ENCODE measurements at regions not wholly inside any gene's neighbourhood (a gene's known extent, or its start where the extent isn't known, plus 50 kb on each side); places are given as distances from the start of the nearest gene placed in this dataset.

GRCh38 chr13:74406420-74406819 lies 272.2 kb upstream of the KLF12 start:
- peaks cover 39% of the 10 kb centered on the region for H3K36me3 Mint-ChIP-seq (ENCODE audit: low read depth)
- H3K4me3 Mint-ChIP-seq = no peak overlapping the region
- H3K27me3 Mint-ChIP-seq = no peaks in the 10 kb centered on the region
- H3K9me3 Mint-ChIP-seq = no peaks in the 10 kb centered on the region
- DNase-seq = no peak
- POLR2A ChIA-PET = no interaction called here
- Histone ChIP-seq H3K27ac (ENCODE audit: low read depth in 1 of 2, low read length in 2 of 2) (no peak overlapping the region), H3K9me3 (ENCODE audit: control insufficient read depth in 1 of 2, insufficient read depth in 1 of 2, low read length in 2 of 2) (no peaks in the 10 kb centered on the region), H3K4me1 (ENCODE audit: insufficient read depth, low read length) (no peaks in the 10 kb centered on the region), H3K27me3 (ENCODE audit: control insufficient read depth in 1 of 2, insufficient read depth in 2 of 2, low read length in 2 of 2) (no peaks in the 10 kb centered on the region), H3K36me3 (ENCODE audit: insufficient read depth, low read length) (no peaks in the 10 kb centered on the region), H3K4me3 (ENCODE audit: low read length) (no peak overlapping the region)
- no peaks in the 10 kb centered on the region for H3K4me1 Mint-ChIP-seq (ENCODE audit: low read depth)
- no peak for ATAC-seq (ENCODE audit: poor library complexity)
- no peak overlapping the region for H3K27ac Mint-ChIP-seq
- TF ChIP-seq CTCF (IDR thresholded peaks at IDR 0.05) = no peak
- CTCF ChIA-PET = no interaction called here
- intact Hi-C loops (cut with DNase I, micrococcal nuclease) = no loop called here

- no peaks in the 10 kb centered on the region for H3K27me3 Mint-ChIP-seq
- POLR2A ChIA-PET = no interaction called here
- H3K36me3 ChIP-seq (ENCODE audit: insufficient read depth, low read length) = no peaks in the 10 kb centered on the region
- H3K27me3 ChIP-seq (ENCODE audit: control insufficient read depth in 1 of 2, insufficient read depth in 2 of 2, low read length in 2 of 2) = no peaks in the 10 kb centered on the region
- peaks cover 6% of the 10 kb centered on the region for H3K36me3 Mint-ChIP-seq (ENCODE audit: low read depth)
- intact Hi-C loops (cut with DNase I, micrococcal nuclease) = no loop called here
- no peak for TF ChIP-seq CTCF (IDR thresholded peaks at IDR 0.05)
- H3K4me3 Mint-ChIP-seq = no peak overlapping the region
- H3K9me3 Mint-ChIP-seq = no peaks in the 10 kb centered on the region
- no peaks in the 10 kb centered on the region for H3K9me3 ChIP-seq (ENCODE audit: control insufficient read depth in 1 of 2, insufficient read depth in 1 of 2, low read length in 2 of 2)
- DNase-seq (no peak), ATAC-seq (ENCODE audit: poor library complexity) (no peak)
- no peak overlapping the region for H3K27ac Mint-ChIP-seq
- no peak overlapping the region for H3K4me3 ChIP-seq (ENCODE audit: low read length)
- CTCF ChIA-PET = no interaction called here
- no peaks in the 10 kb centered on the region for H3K4me1 ChIP-seq (ENCODE audit: insufficient read depth, low read length)
- H3K27ac ChIP-seq (ENCODE audit: low read depth in 1 of 2, low read length in 2 of 2) = no peak overlapping the region
- no peaks in the 10 kb centered on the region for H3K4me1 Mint-ChIP-seq (ENCODE audit: low read depth)
Measured at GRCh38 chr13:74398599-74398998, 264.4 kb upstream of the KLF12 start.

GRCh38 chr13:74389056-74389455 lies 254.9 kb upstream of the KLF12 start:
- POLR2A ChIA-PET = no interaction called here
- no peaks in the 10 kb centered on the region for H3K36me3 ChIP-seq (ENCODE audit: insufficient read depth, low read length)
- no peak overlapping the region for H3K27ac Mint-ChIP-seq
- H3K4me3 Mint-ChIP-seq = no peak overlapping the region
- no peaks in the 10 kb centered on the region for H3K4me1 ChIP-seq (ENCODE audit: insufficient read depth, low read length)
- peaks cover 45% of the 10 kb centered on the region for H3K36me3 Mint-ChIP-seq (ENCODE audit: low read depth)
- H3K27ac ChIP-seq (ENCODE audit: low read depth in 1 of 2, low read length in 2 of 2) = no peak overlapping the region
- intact Hi-C loops (cut with DNase I, micrococcal nuclease) = no loop called here
- DNase-seq = no peak
- TF ChIP-seq CTCF (IDR thresholded peaks at IDR 0.05) = no peak
- no peaks in the 10 kb centered on the region for H3K27me3 Mint-ChIP-seq
- CTCF ChIA-PET = no interaction called here
- H3K4me3 ChIP-seq (ENCODE audit: low read length) = no peak overlapping the region
- H3K9me3 Mint-ChIP-seq = peaks cover 17% of the 10 kb centered on the region
- no peaks in the 10 kb centered on the region for H3K4me1 Mint-ChIP-seq (ENCODE audit: low read depth)
- ATAC-seq (ENCODE audit: poor library complexity) = no peak
- no peaks in the 10 kb centered on the region for H3K27me3 ChIP-seq (ENCODE audit: control insufficient read depth in 1 of 2, insufficient read depth in 2 of 2, low read length in 2 of 2)
- peaks cover 0 to 9% of the 10 kb centered on the region in 2 experiments for H3K9me3 ChIP-seq (ENCODE audit: control insufficient read depth in 1 of 2, insufficient read depth in 1 of 2, low read length in 2 of 2)
